ENCODE measurements at regions not wholly inside any gene's neighbourhood (a gene's known extent, or its start where the extent isn't known, plus 50 kb on each side); places are given as distances from the start of the nearest gene placed in this dataset.

DNA sequence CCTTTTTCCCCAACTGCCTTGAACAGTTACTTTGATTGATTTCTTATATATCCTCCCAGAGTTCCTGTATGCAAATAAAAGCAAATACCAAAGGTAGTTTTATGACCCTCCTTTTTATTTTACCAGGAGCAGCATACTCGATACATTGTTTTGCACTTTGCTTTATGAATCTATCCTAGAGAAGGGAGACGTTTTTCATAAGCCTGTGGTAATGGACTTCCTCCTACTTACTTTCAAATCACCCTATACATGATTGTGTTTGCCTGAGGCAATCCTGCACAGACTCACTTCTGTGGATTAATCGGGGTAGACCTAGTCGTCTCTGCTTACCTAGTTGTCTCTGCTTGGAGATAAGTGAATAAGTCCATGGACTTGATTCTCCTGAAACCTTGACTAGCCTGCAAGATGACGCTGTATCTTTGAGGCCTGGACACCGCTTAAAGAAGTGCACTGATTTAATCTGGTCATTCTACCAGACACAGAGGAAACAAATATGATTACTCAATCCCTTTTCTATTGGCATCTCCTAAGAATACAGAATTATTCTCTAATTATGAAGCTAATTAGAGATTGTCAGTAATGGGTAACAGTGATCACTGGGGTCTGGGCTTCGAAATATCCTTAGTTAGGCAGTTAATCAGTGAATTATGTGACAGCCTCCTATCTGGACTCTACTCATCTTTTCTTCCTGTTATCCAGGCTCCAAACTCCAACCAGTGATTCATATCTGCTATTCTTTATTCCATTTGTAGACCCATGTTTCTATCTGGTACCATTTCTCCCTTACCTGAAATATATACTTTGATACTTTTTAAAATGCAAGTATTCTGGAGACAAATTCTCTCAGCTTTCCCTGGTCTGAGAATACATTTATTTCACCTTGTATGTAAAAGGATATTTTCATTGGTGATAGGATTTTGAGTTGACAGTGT lies 447.4 kb upstream of the TRIB2 start (continued):
- TF ChIP-seq MAX (IDR thresholded peaks at IDR 0.05) (no peak), ELF1 (IDR thresholded peaks at IDR 0.05; ENCODE audit: borderline replicate concordance, low read depth) (no peak), ZNF274 (IDR thresholded peaks at IDR 0.05; ENCODE audit: low read depth, low read length) (no peak), FOSL1 (IDR thresholded peaks at IDR 0.05; ENCODE audit: low read depth) (no peak), EZH2 (IDR thresholded peaks at IDR 0.05) (no peak), EGR1 (IDR thresholded peaks at IDR 0.05; ENCODE audit: low read depth) (no peak), YY1 (IDR thresholded peaks at IDR 0.05; ENCODE audit: extremely low read depth, insufficient replicate concordance, low read depth, low read length) (no peak), SP1 (IDR thresholded peaks at IDR 0.05; ENCODE audit: low read depth) (no peak)
- TF ChIP-seq, protein P1, sequence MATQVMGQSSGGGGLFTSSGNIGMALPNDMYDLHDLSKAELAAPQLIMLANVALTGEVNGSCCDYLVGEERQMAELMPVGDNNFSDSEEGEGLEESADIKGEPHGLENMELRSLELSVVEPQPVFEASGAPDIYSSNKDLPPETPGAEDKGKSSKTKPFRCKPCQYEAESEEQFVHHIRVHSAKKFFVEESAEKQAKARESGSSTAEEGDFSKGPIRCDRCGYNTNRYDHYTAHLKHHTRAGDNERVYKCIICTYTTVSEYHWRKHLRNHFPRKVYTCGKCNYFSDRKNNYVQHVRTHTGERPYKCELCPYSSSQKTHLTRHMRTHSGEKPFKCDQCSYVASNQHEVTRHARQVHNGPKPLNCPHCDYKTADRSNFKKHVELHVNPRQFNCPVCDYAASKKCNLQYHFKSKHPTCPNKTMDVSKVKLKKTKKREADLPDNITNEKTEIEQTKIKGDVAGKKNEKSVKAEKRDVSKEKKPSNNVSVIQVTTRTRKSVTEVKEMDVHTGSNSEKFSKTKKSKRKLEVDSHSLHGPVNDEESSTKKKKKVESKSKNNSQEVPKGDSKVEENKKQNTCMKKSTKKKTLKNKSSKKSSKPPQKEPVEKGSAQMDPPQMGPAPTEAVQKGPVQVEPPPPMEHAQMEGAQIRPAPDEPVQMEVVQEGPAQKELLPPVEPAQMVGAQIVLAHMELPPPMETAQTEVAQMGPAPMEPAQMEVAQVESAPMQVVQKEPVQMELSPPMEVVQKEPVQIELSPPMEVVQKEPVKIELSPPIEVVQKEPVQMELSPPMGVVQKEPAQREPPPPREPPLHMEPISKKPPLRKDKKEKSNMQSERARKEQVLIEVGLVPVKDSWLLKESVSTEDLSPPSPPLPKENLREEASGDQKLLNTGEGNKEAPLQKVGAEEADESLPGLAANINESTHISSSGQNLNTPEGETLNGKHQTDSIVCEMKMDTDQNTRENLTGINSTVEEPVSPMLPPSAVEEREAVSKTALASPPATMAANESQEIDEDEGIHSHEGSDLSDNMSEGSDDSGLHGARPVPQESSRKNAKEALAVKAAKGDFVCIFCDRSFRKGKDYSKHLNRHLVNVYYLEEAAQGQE (IDR thresholded peaks at IDR 0.05; ENCODE audit: low read depth): no peak
